Activated naive CD4-positive, alpha-beta T cell treated with anti-CD3 and anti-CD28 coated beads for 36 hours (primary cell): ENCODE measurements at regions not wholly inside any gene's neighbourhood (a gene's known extent, or its start where the extent isn't known, plus 50 kb on each side); places are given as distances from the start of the nearest gene placed in this dataset.

Experiments
- CTCF ChIA-PET: fragments of 350-600 bp; sonication (Branson Sonifier 250); formaldehyde crosslinking; loops from one replicate; lab custom pipeline; 2021; ENCODE audit warnings: antibody characterized with exemption; lab: Charles Lee
- DNase-seq: peaks from one replicate; pipeline ENCODE4 v3.0.0-alpha.2; 2020
- H3K27ac Mint-ChIP-seq: one replicate; pipeline ENCODE4 v1.8.0; 2021; ENCODE audit warnings: mild to moderate bottlenecking, mixed read lengths
- H3K27me3 Mint-ChIP-seq: one replicate; pipeline ENCODE4 v1.8.0; 2021; ENCODE audit warnings: low read depth, mixed read lengths
- H3K36me3 Mint-ChIP-seq: one replicate; pipeline ENCODE4 v1.8.0; 2021; ENCODE audit warnings: low read depth, mixed read lengths
- H3K4me1 Mint-ChIP-seq: one replicate; pipeline ENCODE4 v1.8.0; 2021; ENCODE audit warnings: low read depth, mixed read lengths
- H3K4me3 Mint-ChIP-seq: one replicate; pipeline ENCODE4 v1.8.0; 2021; ENCODE audit warnings: mild to moderate bottlenecking, moderate library complexity, mixed read lengths
- H3K9me3 Mint-ChIP-seq: one replicate; pipeline ENCODE4 v1.8.0; 2021; ENCODE audit warnings: mixed read lengths
- intact Hi-C: fragments of 100-400 bp; cut with micrococcal nuclease; formaldehyde crosslinking; loops from one replicate; pipeline ENCODE4 v1.15.1; 2023

DNA sequence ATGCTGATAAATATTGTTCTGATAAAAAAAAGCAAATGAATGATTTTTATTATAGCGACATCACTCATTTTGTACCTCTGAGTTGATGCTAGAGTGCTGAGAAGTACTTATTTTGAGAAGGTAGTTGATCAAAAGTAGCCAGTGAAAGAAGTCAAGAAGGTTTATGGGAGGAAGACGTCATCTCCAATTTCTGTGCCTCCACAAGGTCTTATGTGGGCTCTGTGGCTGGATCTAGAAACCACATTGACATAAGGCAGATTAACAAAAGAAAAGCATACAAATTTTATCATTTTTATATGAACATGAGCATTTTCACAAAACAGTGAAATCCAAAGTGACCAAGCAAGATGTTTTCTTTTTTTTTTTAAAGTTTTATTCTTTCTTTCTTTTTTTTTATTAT, 289.5 kb upstream of the FAR2 start:
- DNase-seq: no peak
- Mint-ChIP-seq H3K4me3 (no peak overlapping the region), H3K27me3 (no peaks in the 10 kb centered on the region), H3K27ac (no peak overlapping the region), H3K4me1 (no peaks in the 10 kb centered on the region), H3K9me3 (no peaks in the 10 kb centered on the region), H3K36me3 (no peaks in the 10 kb centered on the region)
- intact Hi-C loops: no loop called here
- CTCF ChIA-PET: no interaction called here

DNA sequence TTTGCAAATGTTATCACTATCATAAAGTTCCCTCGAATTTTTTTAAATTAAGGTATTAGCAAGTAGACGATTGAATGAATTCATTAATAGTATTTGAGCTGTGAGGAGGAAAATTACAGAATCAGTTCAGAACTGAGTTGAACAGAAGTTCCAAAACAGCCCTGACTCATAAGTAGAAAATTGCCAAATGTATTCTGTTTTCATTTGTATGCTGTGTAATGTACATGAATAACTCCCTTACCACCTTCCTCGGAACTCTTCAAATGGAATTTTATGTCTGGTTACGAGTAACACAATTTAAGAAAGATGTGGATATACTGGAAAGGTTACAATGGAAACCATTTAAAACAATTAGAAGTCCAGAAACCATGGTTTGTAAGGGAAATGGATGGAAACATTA, 283.3 kb upstream of the FAR2 start:
- no peak for DNase-seq
- Mint-ChIP-seq H3K4me1 (no peaks in the 10 kb centered on the region), H3K27me3 (peaks cover 4% of the 10 kb centered on the region), H3K36me3 (no peaks in the 10 kb centered on the region), H3K9me3 (no peaks in the 10 kb centered on the region), H3K27ac (no peak overlapping the region), H3K4me3 (no peak overlapping the region)
- intact Hi-C loops: no loop called here
- CTCF ChIA-PET: no interaction called here

DNA sequence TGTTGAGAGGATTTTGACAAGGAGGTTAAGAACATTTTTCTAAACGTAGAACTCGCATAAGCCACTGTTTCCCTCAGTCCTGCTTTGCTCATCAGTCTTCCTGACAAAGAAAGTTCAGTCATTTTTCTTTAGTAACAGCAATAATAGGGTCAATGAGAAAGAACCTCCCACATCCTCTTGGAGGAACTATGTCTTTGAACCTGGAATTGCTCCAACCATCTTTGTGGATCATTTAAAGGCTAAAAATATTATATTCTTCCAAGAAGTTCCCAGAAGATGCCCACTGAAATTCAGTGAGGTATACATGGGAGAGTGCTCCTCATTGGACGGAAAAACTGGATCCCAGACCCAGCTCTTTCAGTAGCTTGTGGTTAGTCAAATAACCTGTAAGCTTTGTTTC, 282.8 kb upstream of the FAR2 start:
- CTCF ChIA-PET: no interaction called here
- DNase-seq: no peak
- H3K36me3 Mint-ChIP-seq: no peaks in the 10 kb centered on the region

DNA sequence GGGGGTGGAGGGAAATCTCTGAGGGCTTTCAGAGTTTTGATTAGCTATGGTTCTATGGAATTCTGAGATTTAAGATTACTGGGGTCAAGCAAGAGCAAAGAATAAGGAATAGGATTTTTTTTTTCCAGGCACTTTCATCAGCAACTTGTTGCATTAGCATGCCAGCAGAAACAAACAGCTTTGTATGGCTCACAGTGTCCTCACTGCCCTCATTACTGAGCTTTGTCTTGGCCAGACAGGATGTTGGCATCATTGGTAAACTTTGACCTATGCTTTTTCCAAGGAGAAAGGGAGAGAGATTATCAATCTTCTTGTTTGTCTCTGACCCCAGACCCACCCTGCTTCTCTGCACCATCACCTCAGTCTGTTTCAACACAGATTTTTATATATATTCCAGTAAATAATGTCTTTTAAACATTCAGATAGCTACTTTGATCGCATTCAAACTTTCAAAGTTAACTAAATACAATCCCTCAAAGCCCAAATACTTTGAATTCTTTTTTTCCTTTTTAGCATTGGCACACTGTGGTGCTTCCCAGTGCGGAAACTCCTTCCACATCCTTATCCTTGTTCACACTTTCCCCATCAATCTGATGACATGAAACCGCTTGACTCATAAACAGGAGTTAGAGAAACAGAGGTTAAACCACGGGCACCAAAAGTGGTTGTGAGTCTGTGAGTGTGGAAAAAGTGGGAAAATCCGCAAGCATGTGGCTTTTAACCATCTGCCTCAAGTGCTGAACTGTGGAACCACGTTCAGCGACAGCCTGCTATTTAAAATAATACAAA, 282.2 kb upstream of the FAR2 start:
- DNase-seq: no peak
- intact Hi-C loops: no loop called here
- CTCF ChIA-PET: no interaction called here
- peaks cover 4% of the 10 kb centered on the region for H3K27me3 Mint-ChIP-seq
- H3K27ac Mint-ChIP-seq: no peak overlapping the region
- no peaks in the 10 kb centered on the region for H3K9me3 Mint-ChIP-seq
- no peak overlapping the region for H3K4me3 Mint-ChIP-seq
- no peaks in the 10 kb centered on the region for H3K36me3 Mint-ChIP-seq
- no peaks in the 10 kb centered on the region for H3K4me1 Mint-ChIP-seq

More for the DNA sequence above, 282.8 kb upstream of the FAR2 start:
- Mint-ChIP-seq H3K4me3 (no peak overlapping the region), H3K9me3 (no peaks in the 10 kb centered on the region), H3K27ac (no peak overlapping the region), H3K27me3 (peaks cover 4% of the 10 kb centered on the region), H3K4me1 (no peaks in the 10 kb centered on the region)
- intact Hi-C loops: no loop called here

DNA sequence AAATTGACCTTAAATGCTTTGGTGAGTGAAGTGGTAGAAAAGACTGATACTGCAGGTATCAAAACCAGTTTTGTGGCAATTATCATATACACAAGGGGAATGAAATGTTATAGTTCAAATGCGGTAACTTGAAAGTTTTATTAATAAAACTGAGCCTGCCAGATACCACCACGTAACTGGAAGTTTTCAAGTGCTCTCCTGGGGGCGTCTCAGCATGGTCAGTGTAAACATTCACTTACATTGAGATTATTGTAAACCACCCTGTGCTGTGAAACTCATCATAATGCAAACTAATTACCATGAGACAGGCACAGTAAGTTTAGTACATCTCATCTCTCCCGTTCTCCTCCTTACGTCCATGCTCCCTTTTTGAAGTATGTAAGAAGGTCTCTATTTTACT, 280.7 kb upstream of the FAR2 start:
- intact Hi-C loops: no loop called here
- Mint-ChIP-seq H3K27ac (no peak overlapping the region), H3K9me3 (no peaks in the 10 kb centered on the region), H3K4me3 (no peak overlapping the region), H3K27me3 (peaks cover 4% of the 10 kb centered on the region), H3K4me1 (no peaks in the 10 kb centered on the region), H3K36me3 (no peaks in the 10 kb centered on the region)
- CTCF ChIA-PET: no interaction called here
- DNase-seq: no peak

DNA sequence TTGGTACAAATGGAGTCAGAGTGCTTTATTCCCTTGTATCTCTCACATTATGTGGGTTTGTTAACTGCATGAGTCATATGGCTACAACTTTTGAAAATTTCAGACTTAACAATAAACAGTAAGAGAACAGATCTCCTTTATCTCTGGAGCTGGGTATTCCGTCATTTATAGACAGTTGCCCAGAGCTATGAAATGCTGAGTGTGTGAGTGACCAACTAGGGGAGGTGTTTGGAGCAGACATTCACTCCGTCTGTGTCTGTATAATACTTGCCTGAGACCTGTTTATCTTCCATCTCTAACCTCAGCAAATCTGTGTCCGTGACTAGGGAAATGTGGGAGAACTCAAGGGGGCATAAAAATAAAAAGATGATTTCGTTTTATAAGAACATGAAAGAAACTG, 279.9 kb upstream of the FAR2 start:
- no peaks in the 10 kb centered on the region for H3K36me3 Mint-ChIP-seq
- intact Hi-C loops: no loop called here
- no peak overlapping the region for H3K4me3 Mint-ChIP-seq
- H3K4me1 Mint-ChIP-seq: no peaks in the 10 kb centered on the region
- peaks cover 4% of the 10 kb centered on the region for H3K27me3 Mint-ChIP-seq
- H3K9me3 Mint-ChIP-seq: no peaks in the 10 kb centered on the region
- no peak for DNase-seq
- H3K27ac Mint-ChIP-seq: no peak overlapping the region
- CTCF ChIA-PET: no interaction called here

DNA sequence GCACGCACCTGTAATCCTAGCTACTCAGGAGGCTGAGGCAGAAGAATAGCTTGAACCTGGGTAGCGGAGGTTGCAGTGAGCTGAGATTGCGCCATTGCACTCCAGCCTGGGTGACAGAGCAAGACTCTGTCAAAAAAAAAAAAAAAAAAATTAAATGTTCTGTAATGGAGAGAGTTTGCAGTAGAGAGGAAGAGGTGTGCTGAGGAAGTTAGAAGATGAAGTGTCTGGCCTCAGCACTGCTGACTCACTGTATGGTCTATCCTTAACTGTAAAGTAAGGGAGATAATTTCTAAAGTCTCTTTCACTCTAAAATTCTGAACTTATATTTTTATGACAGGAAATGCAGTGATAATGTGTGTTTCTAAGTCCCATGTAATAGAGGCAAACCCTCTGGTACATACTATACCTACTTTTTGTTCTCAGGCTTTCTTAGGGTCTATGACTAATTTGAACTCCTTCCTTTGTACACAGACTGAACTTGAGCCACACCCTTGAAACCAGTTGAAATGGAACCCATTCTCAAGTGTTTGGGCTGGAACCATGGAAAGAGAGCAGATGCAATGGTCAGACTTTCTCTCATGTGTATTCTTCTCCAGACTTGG, 278.1 kb upstream of the FAR2 start:
- H3K4me3 Mint-ChIP-seq: no peak overlapping the region
- intact Hi-C loops: loop anchor here (10.0 kb wide), 1 partner anchor 1136 kb away; no protein-coding TSS in a partner anchor
- H3K9me3 Mint-ChIP-seq: no peaks in the 10 kb centered on the region
- no peaks in the 10 kb centered on the region for H3K4me1 Mint-ChIP-seq
- no peak for DNase-seq
- H3K36me3 Mint-ChIP-seq: no peaks in the 10 kb centered on the region
- H3K27me3 Mint-ChIP-seq: no peaks in the 10 kb centered on the region
- no peak overlapping the region for H3K27ac Mint-ChIP-seq
- CTCF ChIA-PET: no interaction called here

DNA sequence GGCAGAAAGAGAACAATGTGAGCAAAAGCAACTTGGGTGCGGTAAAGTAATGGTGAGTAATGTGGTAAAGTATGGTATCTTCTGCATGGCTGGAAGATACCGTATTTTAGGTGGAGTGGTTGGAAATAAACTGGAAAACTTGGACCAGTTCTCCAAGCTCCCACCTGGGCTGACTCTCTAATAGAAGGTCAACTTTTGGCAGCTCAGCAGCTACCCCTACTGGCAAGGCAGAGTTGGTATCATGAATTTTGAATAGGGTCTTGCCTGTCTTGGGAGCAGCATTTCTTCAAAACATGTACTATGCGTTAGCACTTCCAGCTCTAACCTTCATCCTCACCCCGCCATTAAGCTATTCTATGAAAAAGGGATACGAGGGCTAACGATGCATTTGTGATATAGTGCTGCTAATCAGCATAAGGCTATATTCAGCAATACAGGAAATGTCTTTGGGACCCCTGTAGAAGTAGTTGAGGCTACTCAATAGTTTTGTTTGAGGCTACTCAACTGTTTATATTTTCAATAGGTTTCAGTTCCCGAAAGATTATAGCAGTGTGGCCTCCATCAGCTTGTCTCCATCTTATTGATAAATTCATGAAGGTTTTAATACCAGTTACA, 276.3 kb upstream of the FAR2 start:
- Mint-ChIP-seq H3K27me3 (no peaks in the 10 kb centered on the region), H3K4me3 (no peak overlapping the region), H3K27ac (no peak overlapping the region), H3K4me1 (no peaks in the 10 kb centered on the region), H3K9me3 (no peaks in the 10 kb centered on the region), H3K36me3 (no peaks in the 10 kb centered on the region)
- peak; percentile 48 for DNase-seq
- intact Hi-C loops: loop anchor here (10.0 kb wide), 1 partner anchor 1138 kb away; no protein-coding TSS in a partner anchor
- CTCF ChIA-PET: interaction anchor here (0.6 to 1.2 kb wide), 3 partner anchors 10 to 1135 kb away, joined by 3 read pairs; no protein-coding TSS in a partner anchor

DNA sequence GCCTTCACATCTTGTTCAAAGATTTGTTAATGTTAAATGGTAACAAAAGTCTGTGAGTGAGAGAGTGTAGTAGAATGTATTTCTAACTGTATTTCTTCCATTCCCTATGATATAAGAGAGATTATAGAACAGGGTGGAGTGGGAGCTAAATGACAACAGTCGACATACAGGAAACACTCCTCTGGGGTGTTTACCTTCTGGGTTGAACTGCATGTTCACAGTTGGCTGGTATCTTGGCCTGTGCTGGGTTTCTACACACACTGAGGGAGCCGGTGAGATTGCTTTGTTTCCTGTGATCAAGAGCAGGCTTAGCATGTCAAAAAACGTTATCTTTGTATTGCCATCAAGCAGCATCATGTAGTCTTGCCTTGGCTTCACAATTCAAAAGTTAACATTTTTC, 274.3 kb upstream of the FAR2 start:
- intact Hi-C loops: loop anchor here (10.0 kb wide), 1 partner anchor 1140 kb away; no protein-coding TSS in a partner anchor
- no peak overlapping the region for H3K27ac Mint-ChIP-seq
- DNase-seq: no peak
- no peak overlapping the region for H3K4me3 Mint-ChIP-seq
- no peaks in the 10 kb centered on the region for H3K27me3 Mint-ChIP-seq
- no peaks in the 10 kb centered on the region for H3K9me3 Mint-ChIP-seq
- H3K4me1 Mint-ChIP-seq: no peaks in the 10 kb centered on the region
- CTCF ChIA-PET: no interaction called here
- no peaks in the 10 kb centered on the region for H3K36me3 Mint-ChIP-seq

DNA sequence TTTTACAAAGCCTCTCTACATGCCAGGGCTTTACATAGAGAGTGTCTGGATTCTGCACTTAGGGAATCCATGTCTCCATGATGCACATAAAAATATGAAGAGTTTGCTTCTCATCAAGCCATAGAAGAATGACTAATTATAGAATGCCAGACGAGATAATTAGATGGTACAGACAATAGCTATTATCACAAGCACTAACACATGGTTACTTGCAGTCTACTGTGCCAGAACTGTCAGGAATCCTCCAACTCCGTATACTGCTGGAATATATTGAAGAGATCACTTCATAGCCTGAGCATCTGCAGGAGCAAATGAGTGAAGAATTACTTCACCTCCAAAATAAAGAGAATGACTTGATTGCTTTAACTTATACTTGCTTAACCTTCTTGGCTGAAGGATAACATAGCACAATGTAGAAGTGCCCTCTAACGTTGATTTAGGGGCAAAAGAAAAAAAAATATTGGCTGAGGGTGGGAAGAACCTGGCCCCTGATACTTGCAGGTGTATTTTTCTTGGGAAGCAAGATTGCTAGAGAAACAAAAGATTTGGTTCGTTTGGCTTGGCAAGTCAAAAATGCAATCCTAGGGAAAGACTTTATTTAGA, 272.8 kb upstream of the FAR2 start:
- Mint-ChIP-seq H3K27ac (no peak overlapping the region), H3K36me3 (no peaks in the 10 kb centered on the region), H3K4me3 (no peak overlapping the region), H3K27me3 (no peaks in the 10 kb centered on the region), H3K9me3 (no peaks in the 10 kb centered on the region), H3K4me1 (no peaks in the 10 kb centered on the region)
- CTCF ChIA-PET: no interaction called here
- DNase-seq: no peak
- intact Hi-C loops: loop anchor here (10.0 kb wide), 1 partner anchor 1141 kb away; no protein-coding TSS in a partner anchor

DNA sequence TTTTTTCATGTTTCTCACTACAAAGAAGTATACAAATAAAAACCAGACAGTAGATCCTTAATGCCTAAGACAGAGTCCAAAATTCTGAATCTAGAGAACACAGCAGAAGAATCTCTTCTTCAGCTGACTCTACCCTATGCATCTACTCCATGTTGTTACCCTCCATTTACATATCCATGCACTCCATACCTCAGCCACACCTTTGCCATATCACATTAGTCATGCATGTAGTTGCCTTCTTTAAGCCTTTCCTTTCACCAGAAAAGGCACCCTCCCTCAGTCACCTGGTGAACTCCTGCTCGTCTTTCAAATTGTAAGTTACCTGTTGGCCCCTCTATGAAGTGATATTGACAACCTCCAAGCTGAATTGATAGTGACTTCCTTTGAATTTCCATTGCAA, 271.2 kb upstream of the FAR2 start:
- no peak overlapping the region for H3K27ac Mint-ChIP-seq
- no peaks in the 10 kb centered on the region for H3K36me3 Mint-ChIP-seq
- H3K4me3 Mint-ChIP-seq: no peak overlapping the region
- CTCF ChIA-PET: interaction anchor here (0.6 kb wide), 1 partner anchor 467 kb away, joined by 3 read pairs; no protein-coding TSS in a partner anchor
- H3K4me1 Mint-ChIP-seq: no peaks in the 10 kb centered on the region
- H3K27me3 Mint-ChIP-seq: no peaks in the 10 kb centered on the region
- no peaks in the 10 kb centered on the region for H3K9me3 Mint-ChIP-seq
- intact Hi-C loops: loop anchor here (10.0 kb wide), 1 partner anchor 1143 kb away; no protein-coding TSS in a partner anchor
- no peak for DNase-seq

DNA sequence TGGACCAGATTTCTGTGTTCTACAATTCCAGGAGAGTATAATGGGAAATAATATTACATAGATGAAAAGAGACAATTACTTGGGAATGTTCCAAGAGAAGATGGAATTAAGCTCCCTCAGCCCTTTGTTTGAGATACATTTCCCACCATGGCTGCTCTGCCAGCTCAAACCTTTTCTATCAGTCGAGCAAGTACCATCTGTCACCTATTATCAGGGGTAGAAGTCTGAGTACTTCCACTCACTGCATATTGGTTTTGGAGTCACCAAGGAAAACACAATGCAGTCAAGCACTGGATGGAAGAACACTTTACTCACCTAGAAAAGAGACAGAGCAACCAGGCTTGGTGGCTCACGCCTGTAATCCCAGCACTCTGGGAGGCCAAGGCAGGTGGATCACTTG, 270.4 kb upstream of the FAR2 start:
- intact Hi-C loops: loop anchor here (10.0 kb wide), 1 partner anchor 1144 kb away; no protein-coding TSS in a partner anchor
- no peak for DNase-seq
- Mint-ChIP-seq H3K4me1 (no peaks in the 10 kb centered on the region), H3K27me3 (no peaks in the 10 kb centered on the region), H3K4me3 (no peak overlapping the region), H3K27ac (no peak overlapping the region), H3K9me3 (no peaks in the 10 kb centered on the region), H3K36me3 (no peaks in the 10 kb centered on the region)
- CTCF ChIA-PET: interaction anchor here (0.6 kb wide), 2 partner anchors 468 to 1588 kb away, joined by 3 read pairs; no protein-coding TSS in a partner anchor
